Tibial nerve (tissue), 4 donors: ENCODE measurements at regions not wholly inside any gene's neighbourhood (a gene's known extent, or its start where the extent isn't known, plus 50 kb on each side); places are given as distances from the start of the nearest gene placed in this dataset.
"Not testable (repeated sequence)": the region's sequence is repeated elsewhere in the genome, so short reads cannot be mapped to it uniquely, and the experiment has no call there.

Experiments used
- CTCF ChIP-seq, 5 experiments: fragments of 200-600 bp in 3 of 5; fragments of 450-650 bp in 2 of 5; sonication (generic) in 3 of 5; IDR thresholded peaks; one replicate each; pipeline ENCODE4 v1.5.1; 2016 to 2019; ENCODE audit warnings: antibody characterized with exemption in 5 of 5, mild to moderate bottlenecking in 3 of 5, moderate library complexity in 2 of 5
- EP300 ChIP-seq, 2 donors: sonication (generic); formaldehyde crosslinking; IDR thresholded peaks; one replicate each; pipeline ENCODE4 v1.6.1; 2017; ENCODE audit warnings: antibody characterized with exemption in 2 of 2, mild to moderate bottlenecking in 1 of 2
- POLR2A ChIP-seq, 2 donors: fragments of 450-650 bp; IDR thresholded peaks; one replicate each; pipeline ENCODE4 v1.6.1; 2017; ENCODE audit warnings: antibody characterized with exemption in 2 of 2, mild to moderate bottlenecking in 2 of 2, moderate library complexity in 2 of 2

- TF ChIP-seq POLR2A, CTCF, EP300 (IDR thresholded peaks at IDR 0.05): not testable (repeated sequence)
Observed at GRCh38 chr16:18184755-18185154, 151.8 kb downstream of the NPIPA8 start.
